ENCODE measurements at regions not wholly inside any gene's neighbourhood (a gene's known extent, or its start where the extent isn't known, plus 50 kb on each side); places are given as distances from the start of the nearest gene placed in this dataset.
A peak's percentile ranks its signal among the peaks of the same experiment; 100 is the strongest.

- DNase-seq (peak; percentile 22), ATAC-seq (no peak)
- H3K9me2 ChIP-seq (replicated peaks; ENCODE audit: low read length), result no peaks in the 10 kb centered on the region
- no peak overlapping the region for H3K9ac ChIP-seq (ENCODE audit: low read length)
- TF ChIP-seq EZH2phosphoT487 (IDR thresholded peaks at IDR 0.05; ENCODE audit: borderline replicate concordance, low read length), result no peak
- no peak for TF ChIP-seq EZH2 (IDR thresholded peaks at IDR 0.05; ENCODE audit: low read length, unreplicated experiment)
- TF ChIP-seq CTCF (conservative IDR thresholded peaks at IDR 0.05; ENCODE audit: low read depth, low read length), result no peak
- no peak overlapping the region for H3K4me3 ChIP-seq (ENCODE audit: low read length)
- H3K4me2 ChIP-seq (ENCODE audit: low read length), result no peak overlapping the region
- no peaks in the 10 kb centered on the region for H3K9me3 ChIP-seq (ENCODE audit: low read length)
- no peaks in the 10 kb centered on the region for H3K36me3 ChIP-seq (ENCODE audit: low read depth, low read length)
- POLR2A ChIA-PET (ENCODE audit: unreplicated experiment), result no interaction called here
- CTCF ChIA-PET, result no interaction called here
- no peaks in the 10 kb centered on the region for H4K20me1 ChIP-seq (ENCODE audit: low read length)
- no TSS peak for BruUV-seq (replicated peaks)
- H3K79me2 ChIP-seq (ENCODE audit: low read length), result no peaks in the 10 kb centered on the region
- H2AFZ ChIP-seq (ENCODE audit: low read length), result no peak overlapping the region
- H3F3A ChIP-seq (ENCODE audit: low read length, unreplicated experiment), result no peaks in the 10 kb centered on the region
- H3K4me1 ChIP-seq (ENCODE audit: insufficient read depth, low read length), result no peaks in the 10 kb centered on the region
- H3K27ac ChIP-seq (ENCODE audit: low read length), result no peak overlapping the region
- intact Hi-C loops (cut with micrococcal nuclease), result no loop called here
- no peaks in the 10 kb centered on the region for H3K27me3 ChIP-seq (ENCODE audit: low read length)
Measured at GRCh38 chr1:55735106-55735505, 519.9 kb upstream of the USP24 start.

GRCh38 chr1:55726994-55727393, 511.8 kb upstream of the USP24 start:
- CTCF ChIA-PET, result no interaction called here
- no TSS peak for BruUV-seq (replicated peaks)
- POLR2A ChIA-PET (ENCODE audit: unreplicated experiment), result interaction anchor here (0.7 kb wide), 1 partner anchor 1087 kb away, joined by 3 read pairs; no protein-coding TSS in a partner anchor
- no peaks in the 10 kb centered on the region for H4K20me1 ChIP-seq (ENCODE audit: low read length)
- DNase-seq (peak; percentile 93), ATAC-seq (peak; percentile 62)
- TF ChIP-seq CTCF (conservative IDR thresholded peaks at IDR 0.05; ENCODE audit: low read depth, low read length) (no peak), EZH2phosphoT487 (IDR thresholded peaks at IDR 0.05; ENCODE audit: borderline replicate concordance, low read length) (no peak), EZH2 (IDR thresholded peaks at IDR 0.05; ENCODE audit: low read length, unreplicated experiment) (no peak)
- H3K36me3 ChIP-seq (ENCODE audit: low read depth, low read length), result no peaks in the 10 kb centered on the region
- intact Hi-C loops (cut with micrococcal nuclease), result no loop called here
- H3K27ac ChIP-seq (ENCODE audit: low read length), result peak overlapping the region; percentile 89
- no peaks in the 10 kb centered on the region for H3K27me3 ChIP-seq (ENCODE audit: low read length)
- H3F3A ChIP-seq (ENCODE audit: low read length, unreplicated experiment), result no peaks in the 10 kb centered on the region
- H3K4me1 ChIP-seq (ENCODE audit: insufficient read depth, low read length), result peaks cover 35% of the 10 kb centered on the region
- no peaks in the 10 kb centered on the region for H3K9me2 ChIP-seq (replicated peaks; ENCODE audit: low read length)
- H2AFZ ChIP-seq (ENCODE audit: low read length), result no peak overlapping the region
- no peak overlapping the region for H3K9ac ChIP-seq (ENCODE audit: low read length)
- no peaks in the 10 kb centered on the region for H3K9me3 ChIP-seq (ENCODE audit: low read length)
- H3K79me2 ChIP-seq (ENCODE audit: low read length), result no peaks in the 10 kb centered on the region
- peak overlapping the region; percentile 33 for H3K4me2 ChIP-seq (ENCODE audit: low read length)
- no peak overlapping the region for H3K4me3 ChIP-seq (ENCODE audit: low read length)

GRCh38 chr1:55725378-55725777, 510.2 kb upstream of the USP24 start:
- CTCF ChIA-PET, result no interaction called here

More at GRCh38 chr1:55725378-55725777, 510.2 kb upstream of the USP24 start:
- peak; percentile 89 for ATAC-seq
- H2AFZ ChIP-seq (ENCODE audit: low read length), result no peak overlapping the region
- POLR2A ChIA-PET (ENCODE audit: unreplicated experiment), result no interaction called here
- no peaks in the 10 kb centered on the region for H3K9me2 ChIP-seq (replicated peaks; ENCODE audit: low read length)
- peak overlapping the region; percentile 5; the same call in 1 of the 2 replicates for H3K4me3 ChIP-seq (ENCODE audit: low read length)
- peak overlapping the region; percentile 58 for H3K4me2 ChIP-seq (ENCODE audit: low read length)
- no TSS peak for BruUV-seq (replicated peaks)
- DNase-seq, result peak; percentile 93
- H3K4me1 ChIP-seq (ENCODE audit: insufficient read depth, low read length), result peaks cover 37% of the 10 kb centered on the region
- no peak for TF ChIP-seq CTCF (conservative IDR thresholded peaks at IDR 0.05; ENCODE audit: low read depth, low read length)
- no peak for TF ChIP-seq EZH2phosphoT487 (IDR thresholded peaks at IDR 0.05; ENCODE audit: borderline replicate concordance, low read length)
- TF ChIP-seq EZH2 (IDR thresholded peaks at IDR 0.05; ENCODE audit: low read length, unreplicated experiment), result no peak
- intact Hi-C loops (cut with micrococcal nuclease), result loop anchor here (2.0 kb wide), 2 partner anchors 41 to 55 kb away; no protein-coding TSS in a partner anchor
- peak overlapping the region; percentile 25; the same call in 1 of the 2 replicates for H3K9ac ChIP-seq (ENCODE audit: low read length)
- no peaks in the 10 kb centered on the region for H4K20me1 ChIP-seq (ENCODE audit: low read length)
- H3K27ac ChIP-seq (ENCODE audit: low read length), result peak overlapping the region; percentile 89
- H3K79me2 ChIP-seq (ENCODE audit: low read length), result no peaks in the 10 kb centered on the region
- H3K9me3 ChIP-seq (ENCODE audit: low read length), result no peaks in the 10 kb centered on the region
- no peaks in the 10 kb centered on the region for H3K27me3 ChIP-seq (ENCODE audit: low read length)
- H3K36me3 ChIP-seq (ENCODE audit: low read depth, low read length), result no peaks in the 10 kb centered on the region
- no peaks in the 10 kb centered on the region for H3F3A ChIP-seq (ENCODE audit: low read length, unreplicated experiment)
